ENCODE measurements at regions not wholly inside any gene's neighbourhood (a gene's known extent, or its start where the extent isn't known, plus 50 kb on each side); places are given as distances from the start of the nearest gene placed in this dataset.
A peak's percentile ranks its signal among the peaks of the same experiment; 100 is the strongest.

DNA sequence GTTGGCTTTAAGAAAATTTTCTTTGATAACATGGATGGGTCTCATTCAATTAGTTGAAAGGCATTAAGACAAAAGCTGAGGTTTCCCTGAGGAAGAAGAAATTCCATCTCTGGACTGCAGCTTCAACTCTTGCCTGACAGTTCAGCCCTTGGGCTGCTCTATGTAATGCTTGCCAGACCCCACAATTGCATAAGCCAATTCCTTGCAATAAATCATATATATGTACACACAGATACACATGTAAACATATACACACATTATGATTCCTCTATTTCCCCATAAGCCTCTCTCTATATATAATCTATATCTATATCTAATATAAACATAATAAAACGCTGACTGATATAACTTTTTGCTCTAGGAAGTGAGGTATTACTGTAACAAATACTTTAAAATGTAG lies 301.5 kb upstream of the PRMT6 start:
- DNase-seq (ENCODE audit: low read depth in 2 of 2): no peak

DNA sequence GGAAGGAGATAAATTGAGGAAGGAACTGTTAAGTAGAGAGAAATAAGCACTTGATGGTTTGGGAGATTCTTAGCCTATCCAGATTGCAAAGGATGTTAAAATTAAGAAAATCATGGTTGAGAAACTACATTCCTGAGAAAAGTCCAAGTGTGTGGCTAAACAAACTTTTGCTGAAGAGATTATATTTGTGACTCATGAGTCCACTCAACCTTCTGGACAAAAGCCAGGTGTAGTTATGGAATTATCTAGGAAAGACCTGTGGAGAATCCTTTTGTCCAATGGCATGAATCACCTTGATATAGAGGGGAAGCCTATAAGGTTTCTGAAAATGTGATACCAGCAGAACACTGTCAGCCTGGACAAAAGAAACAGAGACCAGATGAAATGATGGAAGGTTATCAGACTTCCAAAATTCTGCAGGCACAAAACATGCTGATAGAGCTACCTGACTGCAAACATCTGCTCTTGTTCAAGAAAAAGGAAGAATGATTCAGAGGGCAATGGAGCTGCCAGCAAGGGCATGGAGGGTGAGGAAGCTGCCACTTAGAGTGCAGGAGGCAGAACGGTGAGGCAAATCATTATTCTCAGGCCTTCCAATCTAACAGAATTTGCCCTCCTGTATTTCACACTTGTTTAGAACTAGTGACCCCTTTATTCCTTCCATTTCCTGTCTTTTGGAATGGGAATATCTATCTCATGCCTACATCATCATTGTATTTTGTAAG lies 300.6 kb upstream of the PRMT6 start:
- DNase-seq (ENCODE audit: low read depth in 2 of 2): peak; percentile 80

DNA sequence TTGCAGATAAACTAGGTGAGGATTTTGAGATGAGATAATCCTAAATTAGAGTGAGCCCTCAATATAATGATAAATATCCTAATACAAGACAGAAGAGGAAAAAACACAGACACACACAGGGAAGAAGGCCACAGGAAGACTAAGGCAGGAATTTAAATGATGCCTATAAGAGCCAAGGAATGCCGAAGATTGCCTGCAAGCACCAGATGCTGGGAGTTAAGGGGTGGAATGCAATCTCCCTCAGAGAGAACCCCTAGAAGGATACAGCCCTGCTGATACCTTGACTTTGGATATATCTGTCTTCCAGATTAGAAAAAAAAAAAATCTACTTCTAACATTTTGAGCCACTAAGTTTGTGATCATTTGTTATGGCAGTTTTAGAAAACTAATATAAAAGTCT lies 299.7 kb upstream of the PRMT6 start:
- DNase-seq (ENCODE audit: low read depth in 2 of 2): no peak

DNA sequence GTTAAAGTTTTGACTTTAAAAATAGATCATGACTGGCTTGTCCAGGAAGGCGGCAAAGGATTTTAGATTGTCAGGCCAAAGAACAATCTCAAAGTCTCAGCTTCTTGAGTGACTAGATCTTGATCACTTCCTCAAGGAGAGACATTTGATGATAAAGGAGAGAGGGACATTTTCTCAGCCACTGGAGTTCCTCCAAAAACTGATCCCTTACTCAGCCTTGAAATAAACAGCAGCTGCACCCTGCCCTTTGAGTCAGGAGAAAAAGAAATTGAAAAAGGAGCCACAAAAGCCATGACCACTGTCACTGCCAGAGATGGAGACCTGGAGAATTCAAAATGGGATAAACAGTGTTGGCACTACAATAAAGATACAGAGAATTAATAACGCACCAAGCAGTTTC lies 288.4 kb upstream of the PRMT6 start:
- no peak for DNase-seq (ENCODE audit: low read depth in 2 of 2)

DNA sequence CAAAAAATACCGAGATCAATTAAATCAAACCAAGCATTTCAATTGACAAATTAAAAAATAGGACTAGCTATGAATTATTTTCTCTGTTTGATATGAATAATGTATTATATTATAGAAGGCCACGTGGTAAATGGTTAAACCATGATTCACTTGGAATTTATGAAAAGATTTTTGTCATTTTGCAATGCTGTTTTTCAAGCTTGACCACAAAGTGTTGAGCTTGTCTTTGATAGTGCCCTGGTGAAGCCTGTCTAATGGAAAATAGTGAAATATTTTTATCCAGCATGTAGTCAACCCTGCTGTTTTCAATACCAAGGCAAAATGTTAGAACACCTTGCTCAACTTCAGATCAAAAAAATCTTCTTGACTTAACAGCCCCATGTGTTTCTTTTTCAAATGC lies 288.0 kb upstream of the PRMT6 start:
- DNase-seq (ENCODE audit: low read depth in 2 of 2): no peak

DNA sequence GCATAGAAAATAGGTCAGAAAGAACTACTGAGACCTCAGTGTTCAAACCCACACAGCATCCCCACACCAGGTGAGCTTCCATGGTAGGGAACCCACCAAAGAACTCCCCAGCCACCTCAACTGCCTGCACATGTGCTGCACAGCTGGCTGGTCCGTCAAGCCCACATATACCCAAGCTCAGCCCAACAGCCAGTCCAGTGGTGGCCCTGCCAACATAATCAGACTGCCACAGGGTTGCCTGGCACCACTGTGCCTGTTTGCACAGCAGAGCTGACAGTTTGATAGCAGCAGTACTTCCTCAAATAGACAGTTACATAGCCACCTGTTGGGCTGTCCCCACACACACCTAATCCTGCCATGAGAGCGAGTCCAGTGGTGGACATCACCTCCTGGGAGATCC lies 283.3 kb upstream of the PRMT6 start:
- no peak for DNase-seq (ENCODE audit: low read depth in 2 of 2)

DNA sequence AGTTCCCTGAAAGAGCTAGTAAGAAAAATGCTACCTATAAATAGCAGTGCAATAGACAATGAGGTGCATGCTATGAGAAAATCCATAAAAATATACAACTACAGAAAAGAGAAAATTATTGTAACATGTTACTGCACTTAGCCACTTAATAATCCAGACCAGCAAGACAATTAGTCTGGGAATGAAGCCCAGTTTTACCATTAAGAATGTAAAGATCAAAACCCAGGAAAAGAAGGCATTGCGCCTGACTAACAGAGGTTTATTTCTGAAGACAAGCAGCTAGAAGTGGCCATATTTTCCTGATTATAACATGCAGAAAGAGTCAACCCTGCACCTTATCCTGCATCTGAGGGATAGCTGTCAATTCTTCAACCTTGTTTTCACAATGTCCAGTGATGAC lies 276.4 kb upstream of the PRMT6 start:
- peak in 1 of 2 experiments; percentile 57 for DNase-seq (ENCODE audit: low read depth in 2 of 2)

DNA sequence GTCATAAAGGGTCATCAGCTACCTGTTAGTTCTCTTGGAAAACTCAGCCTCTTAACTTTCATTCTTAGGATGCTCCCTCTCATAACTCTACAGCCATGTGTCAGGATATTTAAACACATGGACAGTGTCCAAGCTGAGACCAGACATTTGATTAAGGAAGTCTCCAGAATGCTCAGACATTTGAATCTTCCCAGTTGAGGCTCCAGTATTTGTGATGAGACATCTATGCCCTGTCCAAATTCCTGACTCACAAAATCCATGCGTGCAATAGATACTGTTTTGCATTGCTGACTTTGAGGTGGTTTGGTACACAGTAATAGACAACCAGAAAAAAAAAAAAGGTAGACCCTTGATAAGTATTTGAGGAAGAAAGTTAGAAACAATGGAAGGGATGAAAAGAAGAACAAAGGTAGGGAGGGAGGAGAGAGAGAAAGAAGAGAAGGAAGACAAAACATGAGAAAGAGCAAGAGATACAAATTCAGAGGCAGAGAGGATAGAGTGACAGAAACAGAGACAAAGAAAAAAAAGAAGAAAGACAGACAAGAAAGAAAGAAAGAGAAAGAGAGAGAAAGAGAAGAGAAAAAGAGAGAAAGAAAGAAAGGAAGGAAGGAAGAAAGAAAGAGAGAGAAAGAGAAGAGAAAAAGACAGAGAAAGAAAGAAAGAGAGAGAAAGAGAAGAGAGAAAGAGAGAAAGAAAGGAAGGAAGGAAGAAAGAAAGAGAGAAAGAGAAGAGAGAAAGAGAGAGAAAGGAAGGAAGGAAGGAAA lies 275.5 kb upstream of the PRMT6 start:
- DNase-seq (ENCODE audit: low read depth in 2 of 2): no peak

DNA sequence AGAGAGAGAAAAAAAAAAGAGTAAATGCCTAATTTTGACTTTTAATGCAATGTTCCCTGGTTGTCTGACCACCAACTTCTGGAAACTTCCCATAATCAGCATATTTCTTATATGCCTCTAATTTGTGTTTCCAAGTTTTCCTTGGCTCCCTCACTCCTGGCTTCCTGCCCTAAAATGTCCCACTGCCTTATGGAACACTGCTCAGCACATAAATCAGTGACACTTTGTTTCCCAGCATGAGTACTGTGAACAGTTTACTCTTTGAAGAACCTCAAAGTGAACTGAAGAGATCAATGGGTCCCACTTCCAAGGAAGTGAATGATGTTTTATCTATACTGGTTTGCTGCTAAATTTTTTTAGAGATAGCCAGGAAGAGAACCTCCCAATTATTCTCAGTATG lies 271.3 kb upstream of the PRMT6 start:
- peak in 1 of 2 experiments; percentile 26 for DNase-seq (ENCODE audit: low read depth in 2 of 2)

DNA sequence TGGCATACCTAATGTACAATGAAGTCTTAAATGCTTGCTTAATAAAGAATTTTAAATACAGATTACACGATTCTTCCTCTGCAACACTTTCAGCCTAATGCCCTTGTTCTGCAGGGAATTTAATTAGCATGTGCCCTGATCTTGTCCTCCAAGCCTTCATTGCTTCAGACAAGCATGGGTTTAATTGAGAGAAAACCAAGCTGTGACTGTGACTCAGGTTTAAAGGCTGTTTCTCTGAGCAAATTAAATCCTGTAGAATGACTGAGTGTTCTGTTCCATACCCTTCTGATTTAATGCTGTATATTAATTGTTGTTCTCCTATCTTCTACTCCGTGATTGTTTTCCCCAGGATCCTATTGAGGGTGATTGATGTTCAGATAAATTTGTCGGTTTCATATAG lies 269.0 kb upstream of the PRMT6 start:
- DNase-seq (ENCODE audit: low read depth in 2 of 2): no peak

DNA sequence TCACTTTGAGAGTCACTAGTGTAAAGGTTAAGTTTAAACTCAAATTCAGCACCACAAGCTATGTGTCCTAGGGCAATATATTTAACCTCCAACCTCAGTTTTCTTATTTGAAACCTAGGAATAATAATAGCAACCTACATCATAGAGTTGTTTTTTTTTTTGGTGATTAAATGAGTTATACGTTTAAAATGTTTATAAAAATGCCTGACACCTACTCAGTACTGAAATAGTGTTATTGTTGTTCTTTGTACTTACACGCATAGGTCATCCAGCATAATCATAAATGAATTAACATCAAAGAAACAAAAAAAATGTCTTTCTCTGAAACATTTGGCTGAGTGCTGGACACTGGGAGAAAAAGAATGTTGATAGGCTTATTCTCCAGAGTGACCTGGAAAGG lies 266.8 kb upstream of the PRMT6 start:
- no peak for DNase-seq (ENCODE audit: low read depth in 2 of 2)

DNA sequence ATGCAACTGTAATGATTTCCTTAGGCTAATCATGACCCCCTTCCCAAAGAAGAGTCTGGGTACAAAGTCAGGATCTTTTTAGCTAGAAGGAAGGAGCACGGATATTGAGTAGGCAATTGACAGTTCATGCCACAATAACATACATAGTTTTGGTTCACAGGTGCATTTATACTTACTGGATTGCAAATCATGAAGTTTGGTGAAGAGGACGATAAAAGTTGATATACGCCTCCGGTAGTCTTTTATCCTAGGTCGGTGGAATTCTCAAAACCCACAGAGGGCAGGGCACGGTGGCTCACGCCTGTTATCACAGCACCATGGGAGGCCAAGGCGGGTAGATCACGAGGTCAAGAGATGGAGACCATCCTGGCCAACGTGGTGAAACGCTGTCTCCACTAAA lies 265.4 kb upstream of the PRMT6 start:
- no peak for DNase-seq (ENCODE audit: low read depth in 2 of 2)

DNA sequence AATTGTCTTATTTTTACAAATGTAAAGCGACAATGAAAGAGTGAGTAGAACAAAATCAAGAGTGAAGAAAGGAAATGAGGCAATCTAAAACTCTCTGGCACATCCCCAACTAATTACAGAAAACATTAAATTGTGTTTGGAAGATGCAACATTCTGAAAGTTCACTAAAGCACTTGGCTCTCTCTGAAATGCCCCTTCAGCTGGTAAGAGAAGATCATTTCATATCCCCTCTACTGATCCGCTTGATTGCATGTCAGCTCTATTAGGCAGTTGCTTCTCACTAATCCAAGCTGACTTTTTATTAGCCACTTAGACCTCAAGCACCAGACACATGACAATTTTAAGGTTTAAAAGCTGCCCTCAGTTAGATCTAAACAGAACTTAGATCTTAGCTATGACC lies 262.8 kb upstream of the PRMT6 start:
- DNase-seq (ENCODE audit: low read depth in 2 of 2): no peak

DNA sequence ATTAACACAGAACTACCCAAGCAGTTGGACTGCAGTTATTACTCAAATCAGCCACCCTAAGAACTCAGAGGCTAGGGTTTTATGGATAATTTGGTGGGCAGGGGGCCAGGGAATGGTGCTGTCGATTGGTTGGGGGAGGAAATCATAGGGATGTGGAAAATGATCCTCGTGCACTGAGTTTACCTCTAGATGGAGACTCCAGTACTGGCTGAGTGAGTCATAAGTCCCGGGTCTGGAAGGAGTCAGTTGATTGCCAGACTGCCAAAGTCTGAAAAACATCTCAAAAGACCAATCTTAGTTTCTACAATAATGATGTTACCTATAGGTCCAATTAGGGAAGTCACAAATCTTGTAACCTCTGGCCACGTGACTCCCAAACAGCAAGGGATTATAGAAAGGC lies 257.5 kb upstream of the PRMT6 start:
- DNase-seq (ENCODE audit: low read depth in 2 of 2): no peak

DNA sequence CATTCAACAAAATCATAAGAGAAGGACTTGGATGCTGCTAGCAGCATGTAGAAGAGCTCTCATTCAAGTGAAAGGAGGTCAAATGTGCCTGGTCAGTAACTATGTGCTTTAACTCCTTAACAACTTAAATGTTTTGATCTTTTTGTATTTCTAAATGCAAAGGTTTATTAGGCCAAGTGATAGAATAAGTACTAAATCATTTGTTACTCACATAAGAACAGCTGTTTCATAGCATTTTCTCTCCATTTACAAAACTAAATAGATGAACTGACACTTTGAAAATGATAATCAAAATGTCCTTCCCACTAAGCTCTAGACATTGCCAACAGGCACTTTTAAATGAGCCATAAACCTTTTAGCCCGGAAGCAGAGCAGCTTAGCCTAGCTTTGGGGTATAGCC lies 254.3 kb upstream of the PRMT6 start:
- no peak for DNase-seq (ENCODE audit: low read depth in 2 of 2)

DNA sequence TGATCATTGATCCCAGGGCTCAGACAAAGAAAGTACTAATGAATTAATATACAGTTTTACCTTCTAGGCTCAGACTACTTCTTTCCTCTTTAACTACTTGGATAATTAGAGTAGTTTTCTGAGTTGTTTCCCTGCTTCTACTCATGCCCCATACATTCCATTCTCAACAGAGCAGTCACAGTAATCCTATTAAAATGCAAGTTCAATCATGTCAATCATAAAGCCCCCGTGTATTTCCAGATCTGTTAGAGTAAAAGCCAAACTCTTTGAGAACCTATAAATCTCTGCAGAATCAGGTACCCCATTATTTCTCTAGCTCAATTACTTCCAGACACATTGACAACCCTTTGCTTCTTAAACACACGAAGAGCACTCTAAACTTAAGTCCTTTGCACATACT lies 242.1 kb upstream of the PRMT6 start:
- DNase-seq (ENCODE audit: low read depth in 2 of 2): no peak

DNA sequence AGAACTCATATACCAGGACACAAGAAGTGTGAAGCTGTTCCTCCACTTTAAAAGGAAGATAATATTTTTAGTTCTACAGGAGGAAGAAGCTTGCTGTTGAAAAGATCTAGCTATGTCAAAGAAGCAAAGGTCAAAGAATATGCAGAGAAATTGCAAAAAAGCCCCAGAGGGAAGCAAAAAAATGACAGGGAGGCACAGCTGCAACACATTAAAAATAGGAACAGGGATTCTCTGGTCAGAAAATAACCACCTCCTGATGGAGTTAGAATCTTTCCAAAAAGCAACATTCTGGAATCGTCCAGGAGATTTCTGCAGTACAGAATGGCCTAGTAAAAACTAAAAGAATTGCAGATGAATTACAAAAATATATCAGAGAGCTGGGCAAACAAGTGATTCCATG lies 238.9 kb upstream of the PRMT6 start:
- DNase-seq (ENCODE audit: low read depth in 2 of 2): no peak

DNA sequence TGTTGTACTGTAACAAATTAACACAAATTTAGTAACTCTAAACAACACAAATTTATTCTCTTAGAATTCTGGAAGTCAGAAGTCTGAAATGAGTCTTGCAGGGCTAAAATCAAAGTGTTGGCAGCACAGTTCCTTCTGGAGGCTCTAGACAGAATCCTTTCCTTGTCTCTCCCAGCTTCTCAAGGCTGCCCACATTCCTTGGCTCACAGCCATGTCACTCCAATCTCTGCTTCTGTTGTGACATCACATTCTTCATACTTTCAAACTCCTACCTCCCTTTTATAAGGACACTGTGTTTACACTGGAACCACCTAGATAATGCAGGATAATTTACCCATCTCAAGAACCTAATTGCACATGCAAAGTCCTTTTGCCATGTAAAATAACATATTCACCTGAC lies 225.0 kb upstream of the PRMT6 start:
- peak in 1 of 2 experiments; percentile 2 for DNase-seq (ENCODE audit: low read depth in 2 of 2)

DNA sequence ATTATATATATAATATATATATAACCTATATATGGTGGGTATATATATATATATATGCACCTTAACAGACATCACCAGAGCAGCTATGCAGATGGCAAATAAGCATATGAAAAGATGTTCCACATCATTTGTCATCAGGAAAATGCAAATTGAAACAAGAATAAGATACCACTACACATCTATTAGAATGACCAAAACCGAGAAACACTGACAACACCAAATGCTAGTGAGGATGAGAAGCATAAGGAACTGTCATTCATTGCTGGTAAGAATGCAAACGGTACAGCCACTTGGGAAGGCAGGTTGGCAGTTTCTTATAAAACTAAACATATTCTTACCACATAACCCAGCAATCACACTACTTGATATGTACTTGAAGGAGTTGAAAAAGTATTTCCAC lies 219.8 kb upstream of the PRMT6 start:
- no peak for DNase-seq (ENCODE audit: low read depth in 2 of 2)

DNA sequence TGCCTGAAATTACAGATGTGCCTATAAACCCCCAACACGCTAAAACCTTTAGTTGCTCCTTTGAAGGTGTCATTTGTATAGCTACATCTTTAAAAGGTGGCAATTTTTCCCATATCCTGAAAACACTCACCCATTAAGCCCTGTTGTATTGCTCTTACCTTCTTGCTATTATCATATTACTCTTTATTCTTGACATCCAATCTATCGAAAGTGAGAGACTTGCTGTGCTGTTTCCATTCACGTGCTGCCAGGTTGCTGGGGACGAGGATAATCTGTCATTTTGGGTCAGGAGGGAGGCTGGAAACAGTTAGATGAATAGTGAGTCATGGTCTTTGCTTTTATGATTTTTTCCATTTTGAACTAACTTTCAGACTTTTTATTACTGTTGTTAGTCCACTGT lies 213.0 kb upstream of the PRMT6 start:
- no peak for DNase-seq (ENCODE audit: low read depth in 2 of 2)

DNA sequence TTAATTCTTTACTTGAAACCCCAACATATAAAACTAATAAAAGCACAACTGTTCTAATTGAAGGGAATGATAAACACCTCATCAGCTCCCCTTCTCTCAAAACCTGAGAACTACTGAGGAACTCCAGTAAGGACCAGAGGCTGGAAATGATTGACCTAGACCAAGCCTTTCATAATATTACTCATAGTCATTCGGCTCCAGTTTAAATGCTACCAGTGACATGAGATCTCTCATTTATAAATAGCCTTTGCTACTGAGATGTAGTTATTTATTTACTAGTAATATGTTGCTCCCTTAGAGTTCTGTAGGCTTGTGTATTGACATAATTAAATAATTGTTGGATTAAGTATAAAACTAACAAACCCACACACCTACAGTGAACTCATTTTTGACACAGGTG lies 209.8 kb upstream of the PRMT6 start:
- DNase-seq (ENCODE audit: low read depth in 2 of 2): no peak

DNA sequence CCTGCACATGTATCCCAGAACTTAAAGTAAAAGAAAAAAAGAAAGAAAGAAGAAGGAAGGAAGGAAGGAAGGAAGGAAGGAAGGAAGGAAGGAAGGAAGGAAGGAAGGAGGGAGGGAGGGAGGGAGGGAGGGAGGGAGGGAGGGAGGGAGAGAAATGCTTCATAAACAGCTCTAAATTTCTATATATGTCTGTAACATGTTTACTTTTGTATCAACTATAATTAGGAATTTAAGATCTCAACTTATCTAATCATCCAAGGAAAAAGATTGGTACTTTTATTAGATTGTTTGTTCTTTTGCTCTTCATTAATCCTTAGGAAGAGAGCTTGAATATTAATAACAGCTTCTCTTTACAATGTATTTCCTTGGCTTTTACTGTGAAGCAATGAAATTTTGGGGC lies 195.4 kb upstream of the PRMT6 start:
- DNase-seq (ENCODE audit: low read depth in 2 of 2): no peak

DNA sequence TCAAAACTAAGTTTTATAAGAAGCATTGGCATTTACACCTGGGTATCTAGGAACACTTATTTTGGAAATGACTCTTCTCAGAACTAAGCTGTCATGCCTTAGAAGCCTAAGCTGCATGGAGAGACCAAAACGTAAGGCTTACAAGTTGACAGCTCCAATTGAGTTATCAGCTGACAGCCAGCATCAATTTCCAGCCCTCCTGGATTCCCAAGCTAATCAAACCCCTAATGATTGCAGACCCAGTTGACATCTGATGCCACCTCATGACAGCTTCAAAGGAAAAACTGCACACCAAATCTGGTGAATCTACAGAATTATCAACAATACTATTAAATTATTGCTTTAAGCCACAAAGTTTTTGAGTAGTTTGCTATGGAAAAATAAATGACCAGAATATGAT lies 187.6 kb upstream of the PRMT6 start:
- DNase-seq (ENCODE audit: low read depth in 2 of 2): no peak

DNA sequence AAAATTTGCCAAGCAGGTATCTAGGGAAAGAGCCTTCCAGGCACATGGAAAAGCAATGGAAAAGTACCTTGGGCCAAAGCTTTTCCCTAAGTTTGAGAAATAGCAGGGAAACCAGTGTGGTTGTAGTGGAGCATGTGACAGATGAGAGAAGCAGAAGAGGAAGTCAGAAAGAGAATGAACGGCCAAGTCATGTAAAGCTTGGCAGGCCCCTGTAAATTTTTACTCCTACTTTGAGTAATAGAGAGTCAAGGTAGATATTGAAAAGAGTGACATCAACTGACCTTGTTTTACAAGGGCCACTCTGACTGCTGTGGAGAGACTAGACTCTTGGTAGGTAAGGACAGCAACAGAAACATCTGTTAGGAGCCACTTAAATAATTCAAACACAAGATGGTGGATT lies 180.9 kb upstream of the PRMT6 start:
- DNase-seq (ENCODE audit: low read depth in 2 of 2): no peak

Measured in fibroblast of skin of left quadriceps (primary cell).